ENCODE measurements at regions not wholly inside any gene's neighbourhood (a gene's known extent, or its start where the extent isn't known, plus 50 kb on each side); places are given as distances from the start of the nearest gene placed in this dataset.

DNA sequence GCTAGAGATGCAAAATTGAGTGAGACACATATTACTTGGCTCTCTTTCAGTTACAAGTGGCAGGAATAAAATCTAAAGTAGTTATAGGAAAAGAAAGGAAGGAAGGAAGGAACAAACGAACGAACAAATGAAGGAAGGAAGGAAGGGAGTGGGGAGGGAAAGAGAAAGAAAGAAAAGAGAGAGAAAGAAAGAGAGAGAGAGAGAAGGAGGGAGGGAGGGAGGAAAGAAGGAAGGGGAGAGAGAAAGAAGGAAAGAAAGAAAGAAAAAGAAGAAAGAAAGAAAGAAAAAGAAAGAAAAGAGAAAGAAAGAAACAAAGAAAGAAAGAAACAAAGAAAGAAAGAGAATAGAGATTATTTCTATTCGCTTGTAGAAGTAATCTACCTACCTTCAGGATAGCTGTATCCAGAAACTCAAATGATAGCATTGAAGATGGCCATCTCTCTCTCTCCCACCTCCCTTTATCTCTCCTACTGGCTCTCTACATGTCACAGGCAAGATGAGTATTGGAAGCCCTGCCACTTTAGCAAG, 229.7 kb upstream of the TLE3 start (continued):
- no peak for TF ChIP-seq RAD21 (IDR thresholded peaks at IDR 0.05 in 1 of 2, conservative IDR thresholded peaks at IDR 0.05 in 1 of 2; ENCODE audit: low read depth in 2 of 2, low read length in 2 of 2)
- no peak for TF ChIP-seq CTBP2 (IDR thresholded peaks at IDR 0.05; ENCODE audit: borderline replicate concordance, insufficient read depth, insufficient read length, low read length)
- TF ChIP-seq HDAC6 (IDR thresholded peaks at IDR 0.05; ENCODE audit: low read depth, low read length), result no peak

All from H1 (cell line).